ENCODE measurements at regions not wholly inside any gene's neighbourhood (a gene's known extent, or its start where the extent isn't known, plus 50 kb on each side); places are given as distances from the start of the nearest gene placed in this dataset.
A peak's percentile ranks its signal among the peaks of the same experiment; 100 is the strongest.

GRCh38 chr3:10743366-10744097 is 72.5 kb upstream of the SLC6A11 start:
- no peak for DNase-seq

DNA sequence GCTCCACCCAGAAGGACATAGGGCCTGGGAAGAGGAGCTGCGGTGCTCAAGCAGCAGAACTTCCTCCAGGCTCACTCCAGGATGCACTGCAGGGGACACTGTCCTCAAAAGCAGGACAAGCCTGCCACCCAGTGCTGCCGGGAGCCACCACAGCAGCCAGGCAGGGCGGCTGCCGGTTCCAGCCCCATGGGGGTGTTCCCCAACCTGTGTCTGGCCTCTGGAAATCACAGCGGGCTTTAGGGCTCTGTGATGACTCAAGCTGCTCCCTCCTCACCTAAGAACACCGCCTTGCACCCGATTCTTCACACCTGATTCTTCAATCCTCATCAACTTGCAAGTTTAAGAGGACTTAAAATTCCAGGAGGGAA is 71.9 kb upstream of the SLC6A11 start:
- DNase-seq: no peak

DNA sequence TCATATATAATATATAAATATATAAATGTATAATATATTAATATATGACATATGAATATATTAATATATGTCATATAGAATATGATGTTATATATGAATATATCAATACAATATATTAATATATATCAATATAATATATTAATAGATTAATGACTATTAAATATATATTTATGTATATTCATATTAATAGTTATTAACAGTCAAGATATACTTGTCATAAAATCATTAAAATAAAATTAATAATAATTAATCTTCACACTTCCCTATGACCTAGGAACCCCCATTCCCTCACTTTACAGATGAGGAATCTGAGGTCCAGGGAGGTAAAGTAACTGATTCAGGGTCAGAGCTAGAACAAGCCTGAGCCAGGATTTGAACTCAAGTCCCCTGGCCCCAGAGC is 70.6 kb upstream of the SLC6A11 start:
- no peak for DNase-seq

DNA sequence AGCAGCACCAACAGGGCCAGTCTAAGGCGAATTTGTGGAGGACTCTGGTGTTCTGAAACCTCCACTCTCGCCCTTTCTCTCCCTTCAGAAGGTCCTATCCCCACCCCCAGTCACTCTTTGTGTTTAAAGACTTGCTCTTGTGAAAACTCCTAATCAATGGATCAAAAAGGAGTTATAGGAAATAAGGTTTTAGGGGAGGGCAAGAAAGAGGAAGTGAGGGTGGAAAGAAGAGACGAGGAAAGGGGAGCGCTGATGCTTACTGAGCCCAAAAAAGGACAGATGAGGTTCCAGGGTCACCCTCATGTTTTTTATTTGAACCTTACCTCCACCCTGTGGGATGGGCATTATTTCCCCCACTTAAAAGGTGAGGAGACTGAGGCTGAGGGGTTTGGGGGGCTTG is 70.0 kb upstream of the SLC6A11 start:
- no peak for DNase-seq

GRCh38 chr3:10746684-10747083 is 69.3 kb upstream of the SLC6A11 start:
- no peak for DNase-seq

GRCh38 chr3:10747341-10747740 is 68.7 kb upstream of the SLC6A11 start:
- no peak for DNase-seq

GRCh38 chr3:10748040-10748439 is 68.0 kb upstream of the SLC6A11 start:
- DNase-seq: no peak

GRCh38 chr3:10753964-10754363 is 62.1 kb upstream of the SLC6A11 start:
- peak; percentile 33 for DNase-seq

DNA sequence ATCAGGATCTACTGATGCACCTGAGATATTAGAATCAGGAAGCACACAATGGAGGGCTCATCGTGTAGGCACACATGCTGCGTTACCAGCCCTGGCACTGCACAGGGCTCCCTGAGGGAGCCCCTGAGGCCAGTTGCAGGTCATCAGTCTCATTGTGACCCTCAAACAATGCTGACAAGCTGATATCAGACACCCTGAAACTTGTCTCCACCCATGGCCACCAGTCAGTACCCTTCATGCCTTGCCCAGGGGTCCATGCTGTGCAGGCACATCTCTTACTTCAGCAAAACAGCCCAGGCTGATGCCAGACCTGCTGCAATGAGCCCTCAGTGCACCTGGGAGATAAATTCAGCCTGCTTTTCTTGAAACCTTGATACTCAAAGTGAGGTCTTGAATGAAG is 59.5 kb upstream of the SLC6A11 start:
- no peak for DNase-seq

GRCh38 chr3:10757021-10757820 is 58.8 kb upstream of the SLC6A11 start:
- DNase-seq: no peak

DNA sequence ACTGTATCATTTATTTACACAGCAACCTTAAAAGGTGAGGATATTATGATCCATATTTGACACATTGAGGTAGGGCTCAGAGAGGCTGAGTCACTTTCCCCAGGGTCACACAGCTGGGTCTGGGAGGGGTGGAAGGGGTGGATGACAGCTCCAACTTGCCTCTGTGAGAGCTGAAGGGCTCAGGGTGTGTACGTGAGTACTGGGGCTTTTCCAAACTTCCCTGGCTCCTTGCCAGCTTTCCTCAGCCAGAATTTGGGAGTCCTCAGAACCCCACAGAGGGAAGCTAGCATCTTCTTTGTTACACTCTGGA is 58.3 kb upstream of the SLC6A11 start:
- no peak for DNase-seq

DNA sequence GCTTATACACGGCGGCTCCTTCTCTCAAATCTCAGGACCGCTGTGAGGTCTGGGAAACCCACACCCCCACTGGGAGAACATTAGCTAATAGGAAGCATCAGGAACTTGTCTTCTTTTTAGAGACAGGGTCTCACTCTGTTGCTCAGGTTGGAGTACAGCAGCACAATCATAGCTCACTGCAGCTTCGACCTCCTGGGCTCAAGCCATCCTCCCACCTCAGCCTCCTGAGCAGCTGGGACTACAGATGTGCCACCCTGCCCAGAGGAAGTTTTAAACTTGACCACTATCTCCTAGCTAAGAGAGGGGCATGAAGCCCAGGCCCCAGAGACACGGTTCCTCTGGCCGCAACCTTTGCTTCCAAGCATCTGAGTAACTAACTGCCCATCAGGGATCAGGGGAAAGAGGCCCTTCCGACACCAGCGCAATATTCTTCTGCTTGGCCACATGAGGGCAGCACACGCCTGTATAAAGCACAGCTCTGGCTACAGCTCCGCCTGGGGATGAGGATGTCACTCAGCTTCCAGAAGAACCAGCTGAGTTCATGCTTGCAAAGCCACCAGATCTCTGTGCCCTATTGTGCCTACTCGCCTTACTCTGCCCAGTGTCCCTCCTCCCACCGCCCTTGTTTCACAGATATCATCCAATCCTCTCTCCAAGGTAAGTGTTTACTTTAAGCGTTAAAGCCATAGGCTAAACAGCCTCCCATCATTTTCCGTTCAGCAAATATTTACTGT is 57.6 kb upstream of the SLC6A11 start:
- DNase-seq: peak; percentile 46

- no peak for DNase-seq
Measured at GRCh38 chr3:10759495-10759894, 56.5 kb upstream of the SLC6A11 start.

DNA sequence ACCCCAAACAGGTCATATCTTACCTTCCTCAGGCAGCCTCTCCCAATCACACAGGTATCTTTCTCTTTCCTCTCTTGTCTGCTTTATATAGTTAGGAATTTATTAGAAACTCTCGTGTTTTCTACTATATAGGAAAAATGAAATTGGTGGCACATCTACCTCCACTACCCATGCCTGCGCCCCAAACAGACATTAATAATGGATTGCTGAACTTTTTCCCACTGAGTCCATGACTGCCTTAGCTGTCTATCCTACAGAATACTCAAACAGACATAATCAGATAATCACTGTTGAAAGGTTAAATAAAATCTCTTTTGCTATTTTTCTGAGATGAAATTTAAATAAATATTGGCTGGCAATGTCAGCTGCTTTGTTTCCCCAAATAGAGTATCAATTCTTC is 55.8 kb upstream of the SLC6A11 start:
- no peak for DNase-seq

DNA sequence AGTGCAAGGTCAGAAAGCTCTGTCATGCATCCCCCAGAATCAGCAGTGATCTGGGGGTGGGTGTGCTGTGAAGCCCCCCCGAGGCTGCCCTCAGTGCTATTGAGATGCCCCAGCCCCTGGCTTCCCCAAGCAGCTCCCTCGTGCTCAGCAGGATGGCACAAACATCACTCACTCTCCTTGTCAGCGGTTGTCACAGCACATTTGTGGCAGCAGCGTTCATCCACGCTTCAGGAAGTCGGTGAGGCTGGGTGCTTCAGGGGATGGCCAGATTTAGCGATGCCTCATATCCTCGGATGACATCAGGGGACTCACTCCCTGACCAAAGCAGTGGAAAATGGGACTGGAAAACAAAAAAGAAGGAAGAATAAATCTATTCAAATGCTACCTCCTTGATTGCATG is 54.4 kb upstream of the SLC6A11 start:
- DNase-seq: no peak

GRCh38 chr3:10762116-10762515 is 53.9 kb upstream of the SLC6A11 start:
- no peak for DNase-seq

DNA sequence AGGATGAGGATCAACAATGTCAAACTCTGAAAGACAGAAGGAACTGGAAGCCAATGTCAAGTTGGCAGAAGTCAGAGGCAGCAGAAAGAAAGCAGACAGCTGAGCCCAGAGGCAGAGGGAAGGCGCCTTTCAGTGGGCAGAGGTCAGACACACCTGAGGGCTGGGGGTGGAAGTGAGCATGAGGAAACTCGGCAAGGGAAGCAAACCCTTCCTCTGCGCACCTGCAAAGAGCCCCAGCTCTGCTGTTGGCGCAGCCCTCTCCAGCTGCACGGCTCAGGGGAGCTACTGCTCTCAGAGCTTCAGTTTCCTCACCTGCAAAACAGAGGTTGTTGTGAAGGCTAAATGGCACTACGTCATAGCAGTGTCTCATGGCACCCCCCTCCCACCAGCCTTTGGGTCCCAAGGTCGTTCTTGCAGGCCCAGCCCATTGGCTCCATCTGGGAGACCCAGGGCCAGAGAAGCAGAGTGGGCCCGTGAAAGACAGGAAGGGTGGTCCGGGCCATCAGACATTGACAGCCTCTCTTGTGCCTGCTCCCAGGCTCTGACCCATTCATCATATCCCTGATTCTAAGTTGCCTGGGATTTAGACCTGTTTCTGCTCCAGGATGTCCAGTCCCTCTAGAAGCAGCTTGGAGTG is 53.3 kb upstream of the SLC6A11 start:
- DNase-seq: no peak

GRCh38 chr3:10763248-10763620 is 52.8 kb upstream of the SLC6A11 start:
- no peak for DNase-seq

DNA sequence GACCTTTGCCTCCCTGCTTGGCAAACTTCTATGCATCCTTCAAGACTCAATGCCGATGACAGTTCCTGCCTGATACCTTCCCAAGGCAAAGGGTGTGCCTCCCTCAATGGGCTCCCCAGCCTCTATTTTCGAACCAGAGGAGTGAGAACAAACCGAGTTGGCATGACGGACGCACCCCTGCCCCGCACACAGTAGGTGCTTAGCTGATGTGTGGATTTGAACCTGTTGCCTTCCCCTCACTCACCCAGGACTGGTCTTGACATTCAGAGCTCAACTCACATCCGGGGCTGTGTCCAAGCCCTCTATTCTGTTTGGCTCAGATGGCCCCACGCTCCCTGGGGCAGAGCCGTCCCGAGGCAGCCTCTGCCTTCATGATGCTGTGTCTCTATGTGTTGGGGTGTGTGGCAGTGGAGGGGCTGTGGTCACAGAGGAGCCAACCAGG is 52.2 kb upstream of the SLC6A11 start:
- DNase-seq: no peak

DNA sequence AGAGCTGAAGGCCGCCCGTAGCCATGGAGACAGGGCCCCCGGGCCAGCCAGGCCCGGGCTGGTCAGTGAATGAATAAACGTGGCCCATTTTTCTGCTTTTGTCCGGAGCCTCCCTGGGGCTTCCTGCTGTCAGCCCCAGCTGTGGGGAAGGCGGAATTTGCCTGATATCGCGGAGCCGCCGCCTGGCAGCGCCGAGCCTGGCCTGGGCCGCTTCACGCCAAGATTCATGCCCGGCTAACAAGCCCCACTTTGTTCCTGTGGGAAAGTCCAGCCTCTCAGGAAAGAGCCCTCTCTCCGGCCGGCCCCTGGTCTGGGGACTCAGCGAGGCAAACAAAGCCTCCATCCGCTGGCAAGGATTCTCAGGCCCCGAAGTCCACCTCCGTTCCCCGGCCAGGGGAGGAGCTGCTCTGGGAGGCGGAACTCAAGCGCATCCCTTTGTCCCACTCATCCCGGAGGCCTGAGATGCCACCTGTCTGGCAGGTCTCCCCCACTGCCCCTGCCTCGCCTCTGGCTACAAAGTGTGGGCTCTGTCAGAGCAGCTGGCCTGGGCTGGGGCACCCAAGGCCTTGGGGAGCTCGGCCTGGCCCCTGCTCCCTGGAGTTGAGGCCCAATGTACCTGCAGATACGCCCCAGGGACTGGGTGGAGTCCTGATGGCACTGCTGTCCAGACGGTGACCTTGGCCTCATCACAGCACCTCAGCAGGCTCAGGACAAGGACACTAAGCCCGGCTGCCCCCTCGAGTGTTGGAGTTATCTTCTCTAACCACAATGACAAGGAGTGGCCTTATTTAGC is 51.6 kb upstream of the SLC6A11 start:
- DNase-seq: no peak

GRCh38 chr3:10766049-10766705 is 49.9 kb upstream of the SLC6A11 start:
- no peak for DNase-seq
